GM12878 (cell line): ENCODE measurements at regions not wholly inside any gene's neighbourhood (a gene's known extent, or its start where the extent isn't known, plus 50 kb on each side); places are given as distances from the start of the nearest gene placed in this dataset.

ENCODE experiments used
- ATAC-seq: fragments of 200-7000 bp; cut with Tn5 transposase; 3 replicates; pipeline ENCODE4 v1.9.1; 2020; ENCODE audit warnings: mild to moderate bottlenecking, moderate library complexity
- BruUV-seq: library from RNA; stranded (reverse); fragments of 400-500 nt; replicated peaks from 2 replicates; lab custom pipeline; 2021; lab: Mats Ljungman, UMichigan
- CTCF ChIA-PET: fragments of 300-600 bp; sonication (Branson Sonifier 250); formaldehyde crosslinking; extraction: SDS; loops from one replicate; lab custom pipeline; 2021; ENCODE audit warnings: inconsistent platforms; lab: Yijun Ruan, JAX
- POLR2A ChIA-PET: fragments of 350-600 bp; formaldehyde crosslinking; extraction: SDS; loops from one replicate; lab custom pipeline; 2021; ENCODE audit warnings: inconsistent platforms; lab: Charles Lee
- RAD21 ChIA-PET: fragments of 300-600 bp; sonication (Branson Sonifier 250); formaldehyde crosslinking; loops from one replicate; lab custom pipeline; 2023; ENCODE audit warnings: antibody characterized with exemption; ENCODE audit not compliant: unreplicated experiment; lab: Charles Lee
- SMC1A ChIA-PET: fragments of 300-600 bp; sonication (Branson Sonifier 250); formaldehyde crosslinking; loops from one replicate; lab custom pipeline; 2023; ENCODE audit not compliant: unreplicated experiment, uncharacterized antibody; lab: Charles Lee
- DNase-seq: peaks from one replicate; pipeline ENCODE4 v3.0.0-alpha.2; 2011; ENCODE audit warnings: low read depth, low spot score
- FAIRE-seq: peaks from 3 replicates; lab custom pipeline; 2011; peaks lifted over from hg19 to GRCh38; lab: Jason Lieb, UNC
- H2AFZ ChIP-seq: 2 replicates; pipeline ENCODE4 v1.6.0; 2011; ENCODE audit warnings: low read depth, low read length, control low read depth; ENCODE audit not compliant: control insufficient read depth
- H3K27ac ChIP-seq: 2 replicates; pipeline ENCODE4 v1.5.1; 2011; ENCODE audit warnings: control low read depth; ENCODE audit not compliant: control insufficient read depth, insufficient read depth
- H3K27me3 ChIP-seq, 2 experiments: replicated peaks in 1 of 2; 2 replicates each; pipeline versions ENCODE4 v1.6.0 to v1.6.1; 2011; ENCODE audit warnings: low read length in 1 of 2; ENCODE audit not compliant: control insufficient read depth in 2 of 2, insufficient read depth in 2 of 2
- H3K36me3 ChIP-seq, 2 experiments: 2 replicates each; pipeline ENCODE4 v1.5.1; 2011; ENCODE audit warnings: low read length in 1 of 2; ENCODE audit not compliant: control insufficient read depth in 2 of 2, insufficient read depth in 2 of 2
- H3K4me1 ChIP-seq: 2 replicates; pipeline ENCODE4 v1.6.1; 2011; ENCODE audit warnings: mild to moderate bottlenecking, low read length, moderate library complexity, mixed read lengths; ENCODE audit not compliant: control insufficient read depth, insufficient read depth
- H3K4me2 ChIP-seq: 2 replicates; pipeline ENCODE4 v1.6.0; 2011; ENCODE audit warnings: control low read depth; ENCODE audit not compliant: control insufficient read depth, insufficient read depth
- H3K4me3 ChIP-seq: fragments of 200-600 bp; sonication (generic); 2 replicates; pipeline ENCODE4 v1.5.1; 2016
- H3K79me2 ChIP-seq: 2 replicates; pipeline ENCODE4 v1.6.0; 2011; ENCODE audit warnings: low read length; ENCODE audit not compliant: control insufficient read depth, insufficient read depth
- H3K9ac ChIP-seq: 2 replicates; pipeline ENCODE4 v1.8.0; 2011; ENCODE audit warnings: low read length, control low read depth, mixed read lengths; ENCODE audit not compliant: control insufficient read depth, insufficient read depth
- H3K9me3 ChIP-seq: replicated peaks from 3 replicates; pipeline ENCODE4 v1.5.1; 2011; ENCODE audit warnings: mild to moderate bottlenecking, low read length; ENCODE audit not compliant: control insufficient read depth, insufficient read depth
- H4K20me1 ChIP-seq: 2 replicates; pipeline ENCODE4 v1.6.0; 2011; ENCODE audit not compliant: control insufficient read depth, insufficient read depth
- HDAC2 ChIP-seq: fragments of 200-600 bp; sonication (generic); IDR thresholded peaks from 2 replicates; pipeline ENCODE4 v1.6.1; 2017
- SMAD1 ChIP-seq: fragments of 450-650 bp; IDR thresholded peaks from 2 replicates; pipeline ENCODE4 v1.6.1; 2018; ENCODE audit warnings: mild to moderate bottlenecking, low read depth; ENCODE audit not compliant: partially characterized antibody
- SMARCA5 ChIP-seq: fragments of 450-650 bp; IDR thresholded peaks from 2 replicates; pipeline ENCODE4 v1.6.1; 2017; ENCODE audit warnings: mild to moderate bottlenecking
- WRNIP1 ChIP-seq: IDR thresholded peaks from 2 replicates; pipeline ENCODE4 v1.6.1; 2011; ENCODE audit warnings: low read depth, low read length, improper control_type of control experiment, borderline replicate concordance
- ZNF24 ChIP-seq: fragments of 450-650 bp; IDR thresholded peaks from 2 replicates; pipeline ENCODE4 v1.6.1; 2017; ENCODE audit warnings: antibody characterized with exemption, mild to moderate bottlenecking
- WGBS: methylation state at CpG from one replicate; pipeline ENCODE4 v1.1.6; 2016; ENCODE audit warnings: low lambda C conversion rate; ENCODE audit not compliant: insufficient replicate concordance, insufficient coverage; ENCODE audit errors: missing lambda C conversion rate; 5-methylcytosine and 5-hydroxymethylcytosine counted together
- in situ Hi-C: fragments of 300-500 bp; cut with MboI; formaldehyde crosslinking; loops from 9 replicates; pipeline ENCODE4 v1.14.3; 2018; ENCODE audit warnings: mixed read lengths
- intact Hi-C: fragments of 100-400 bp; cut with micrococcal nuclease; formaldehyde crosslinking; loops from one replicate; pipeline ENCODE4 v1.14.2; 2022; ENCODE audit not compliant: unreplicated experiment
- TF ChIP-seq, protein P1 (sequence below): IDR thresholded peaks from 2 replicates; pipeline ENCODE4 v1.6.1; 2012; ENCODE audit warnings: low read depth, low read length, improper control_type of control experiment

DNA sequence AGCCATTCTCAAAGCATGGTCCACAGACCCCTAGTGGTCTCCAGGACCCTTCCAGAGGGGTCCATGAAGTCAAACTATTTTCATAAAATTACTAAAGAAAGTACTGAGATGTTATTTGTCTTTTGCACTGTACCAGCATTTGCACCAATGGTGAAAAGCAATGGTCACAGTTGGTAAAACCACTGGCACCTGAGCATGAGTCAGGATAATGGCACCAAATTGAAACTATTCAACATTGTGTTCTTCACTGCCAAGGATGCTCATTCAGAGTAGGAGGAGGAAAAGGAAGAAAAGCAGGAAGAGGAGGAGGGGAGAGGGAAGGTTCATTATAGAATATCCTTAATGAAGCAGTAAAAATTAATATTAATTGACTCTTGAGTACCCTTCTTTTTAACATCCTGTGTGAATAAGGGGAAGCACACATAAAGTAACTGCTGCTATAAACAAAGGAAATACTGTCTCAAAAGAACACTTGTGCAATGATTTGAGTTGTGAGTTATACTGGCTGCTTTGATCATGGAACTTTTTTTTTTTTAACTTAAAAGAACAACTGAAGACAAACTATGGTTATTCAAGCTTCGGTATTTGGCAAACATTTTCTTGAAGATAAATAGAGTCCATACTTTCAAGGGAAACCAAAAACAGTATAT, 60.2 kb downstream of the MPP7 start:
- H3K36me3 ChIP-seq = no peaks in the 10 kb centered on the region
- no peaks in the 10 kb centered on the region for H3K9me3 ChIP-seq
- H3K27ac ChIP-seq = no peak overlapping the region
- CTCF ChIA-PET = interaction anchor here (1.1 to 4.3 kb wide), 10 partner anchors 10 to 873 kb away, joined by 3 to 16 read pairs (median 4); no protein-coding TSS in a partner anchor
- no peaks in the 10 kb centered on the region for H3K4me1 ChIP-seq
- intact Hi-C loops (loop anchor here (5.0 kb wide), 1 partner anchor 500 kb away; no protein-coding TSS in a partner anchor), in situ Hi-C loops (no loop called here)
- no peak overlapping the region for H3K4me3 ChIP-seq
- H3K79me2 ChIP-seq = no peaks in the 10 kb centered on the region
- no peak for ATAC-seq
- FAIRE-seq = no peak
- H4K20me1 ChIP-seq = no peaks in the 10 kb centered on the region
- no peak overlapping the region for H2AFZ ChIP-seq
- SMC1A ChIA-PET = interaction anchor here (2.4 kb wide), 1 partner anchor 138 kb away, joined by 17 read pairs; no protein-coding TSS in a partner anchor
- H3K9ac ChIP-seq = no peak overlapping the region
- 86% methylated on average over 1 of the region's 1 CpG for WGBS
- H3K27me3 ChIP-seq = peaks cover 0 to 3% of the 10 kb centered on the region in 2 experiments; a peak in 1 of 4 replicates
- POLR2A ChIA-PET = interaction anchor here (0.7 kb wide), 1 partner anchor 290 kb away, joined by 3 read pairs; no protein-coding TSS in a partner anchor
- DNase-seq = no peak
- TF ChIP-seq HDAC2 = no peak
- no peak for TF ChIP-seq WRNIP1
- TF ChIP-seq, protein P1, sequence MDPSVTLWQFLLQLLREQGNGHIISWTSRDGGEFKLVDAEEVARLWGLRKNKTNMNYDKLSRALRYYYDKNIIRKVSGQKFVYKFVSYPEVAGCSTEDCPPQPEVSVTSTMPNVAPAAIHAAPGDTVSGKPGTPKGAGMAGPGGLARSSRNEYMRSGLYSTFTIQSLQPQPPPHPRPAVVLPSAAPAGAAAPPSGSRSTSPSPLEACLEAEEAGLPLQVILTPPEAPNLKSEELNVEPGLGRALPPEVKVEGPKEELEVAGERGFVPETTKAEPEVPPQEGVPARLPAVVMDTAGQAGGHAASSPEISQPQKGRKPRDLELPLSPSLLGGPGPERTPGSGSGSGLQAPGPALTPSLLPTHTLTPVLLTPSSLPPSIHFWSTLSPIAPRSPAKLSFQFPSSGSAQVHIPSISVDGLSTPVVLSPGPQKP = no peak
- TF ChIP-seq SMAD1 = no peak
- no peak for TF ChIP-seq SMARCA5
- TF ChIP-seq ZNF24 = no peak
- H3K4me2 ChIP-seq = no peak overlapping the region
- no TSS peak for BruUV-seq
- RAD21 ChIA-PET = interaction anchor here (0.5 to 1.5 kb wide), 2 partner anchors 686 to 873 kb away, joined by 3 to 7 read pairs; no protein-coding TSS in a partner anchor
